ENCODE measurements at regions not wholly inside any gene's neighbourhood (a gene's known extent, or its start where the extent isn't known, plus 50 kb on each side); places are given as distances from the start of the nearest gene placed in this dataset.
"Not testable (repeated sequence)": the region's sequence is repeated elsewhere in the genome, so short reads cannot be mapped to it uniquely, and the experiment has no call there.

- no peaks in the 10 kb centered on the region for H3K27me3 Mint-ChIP-seq
- H3K4me3 Mint-ChIP-seq = no peak overlapping the region
Observed at GRCh38 chr5:91639744-91640143, 256.6 kb upstream of the ARRDC3 start.

GRCh38 chr5:91638010-91638409 is 254.9 kb upstream of the ARRDC3 start:
- H3K9me3 Mint-ChIP-seq (ENCODE audit: low read depth) = no peaks in the 10 kb centered on the region
- H3K4me1 Mint-ChIP-seq (ENCODE audit: low read depth) = no peaks in the 10 kb centered on the region
- no peak overlapping the region for H3K4me3 Mint-ChIP-seq
- no peaks in the 10 kb centered on the region for H3K36me3 Mint-ChIP-seq
- H3K27me3 Mint-ChIP-seq = no peaks in the 10 kb centered on the region
- no peak overlapping the region for H3K27ac Mint-ChIP-seq

More at GRCh38 chr5:91639744-91640143, 256.6 kb upstream of the ARRDC3 start:
- H3K36me3 Mint-ChIP-seq = no peaks in the 10 kb centered on the region
- no peaks in the 10 kb centered on the region for H3K4me1 Mint-ChIP-seq (ENCODE audit: low read depth)
- H3K9me3 Mint-ChIP-seq (ENCODE audit: low read depth) = no peaks in the 10 kb centered on the region
- H3K27ac Mint-ChIP-seq = no peak overlapping the region

GRCh38 chr5:91635950-91636734 is 253.0 kb upstream of the ARRDC3 start:
- no peak overlapping the region for H3K4me3 Mint-ChIP-seq
- H3K36me3 Mint-ChIP-seq = no peaks in the 10 kb centered on the region
- H3K4me1 Mint-ChIP-seq (ENCODE audit: low read depth) = no peaks in the 10 kb centered on the region
- H3K27ac Mint-ChIP-seq = no peak overlapping the region
- H3K9me3 Mint-ChIP-seq (ENCODE audit: low read depth) = no peaks in the 10 kb centered on the region
- H3K27me3 Mint-ChIP-seq = no peaks in the 10 kb centered on the region

GRCh38 chr5:91632871-91633270 is 249.8 kb upstream of the ARRDC3 start:
- Mint-ChIP-seq H3K4me1 (ENCODE audit: low read depth) (no peaks in the 10 kb centered on the region), H3K9me3 (ENCODE audit: low read depth) (no peaks in the 10 kb centered on the region), H3K36me3 (no peaks in the 10 kb centered on the region)

GRCh38 chr5:91611746-91612145 is 228.6 kb upstream of the ARRDC3 start:
- H3K9me3 Mint-ChIP-seq (ENCODE audit: low read depth) = no peaks in the 10 kb centered on the region
- peaks cover 3% of the 10 kb centered on the region for H3K27me3 Mint-ChIP-seq
- H3K27ac Mint-ChIP-seq = no peak overlapping the region
- no peaks in the 10 kb centered on the region for H3K36me3 Mint-ChIP-seq
- no peaks in the 10 kb centered on the region for H3K4me1 Mint-ChIP-seq (ENCODE audit: low read depth)
- H3K4me3 Mint-ChIP-seq = no peak overlapping the region

More at GRCh38 chr5:91632871-91633270, 249.8 kb upstream of the ARRDC3 start:
- no peak overlapping the region for H3K4me3 Mint-ChIP-seq
- H3K27ac Mint-ChIP-seq = no peak overlapping the region
- no peaks in the 10 kb centered on the region for H3K27me3 Mint-ChIP-seq

- Mint-ChIP-seq H3K9me3 (ENCODE audit: low read depth) (no peaks in the 10 kb centered on the region), H3K4me1 (ENCODE audit: low read depth) (no peaks in the 10 kb centered on the region), H3K4me3 (no peak overlapping the region)
Observed at GRCh38 chr5:91607675-91608074, 224.6 kb upstream of the ARRDC3 start.

GRCh38 chr5:91599863-91600262 is 216.7 kb upstream of the ARRDC3 start:
- Mint-ChIP-seq H3K36me3 (no peaks in the 10 kb centered on the region), H3K27me3 (no peaks in the 10 kb centered on the region), H3K27ac (no peak overlapping the region), H3K9me3 (ENCODE audit: low read depth) (peaks cover 11% of the 10 kb centered on the region), H3K4me3 (no peak overlapping the region), H3K4me1 (ENCODE audit: low read depth) (no peaks in the 10 kb centered on the region)

More at GRCh38 chr5:91607675-91608074, 224.6 kb upstream of the ARRDC3 start:
- no peaks in the 10 kb centered on the region for H3K27me3 Mint-ChIP-seq
- no peaks in the 10 kb centered on the region for H3K36me3 Mint-ChIP-seq
- no peak overlapping the region for H3K27ac Mint-ChIP-seq

- Mint-ChIP-seq H3K36me3 (no peaks in the 10 kb centered on the region), H3K9me3 (ENCODE audit: low read depth) (peaks cover 13% of the 10 kb centered on the region), H3K27ac (no peak overlapping the region), H3K4me3 (no peak overlapping the region), H3K27me3 (no peaks in the 10 kb centered on the region), H3K4me1 (ENCODE audit: low read depth) (no peaks in the 10 kb centered on the region)
Observed at GRCh38 chr5:91598216-91598615, 215.1 kb upstream of the ARRDC3 start.

GRCh38 chr5:91595424-91595823 is 212.3 kb upstream of the ARRDC3 start:
- Mint-ChIP-seq H3K36me3 (peaks cover 4% of the 10 kb centered on the region), H3K27ac (no peak overlapping the region), H3K4me1 (ENCODE audit: low read depth) (no peaks in the 10 kb centered on the region), H3K27me3 (no peaks in the 10 kb centered on the region), H3K9me3 (ENCODE audit: low read depth) (peaks cover 23% of the 10 kb centered on the region), H3K4me3 (no peak overlapping the region)

GRCh38 chr5:91591076-91591475 is 208.0 kb upstream of the ARRDC3 start:
- H3K27me3 Mint-ChIP-seq = no peaks in the 10 kb centered on the region
- H3K36me3 Mint-ChIP-seq = peaks cover 4% of the 10 kb centered on the region
- H3K4me3 Mint-ChIP-seq = no peak overlapping the region
- H3K4me1 Mint-ChIP-seq (ENCODE audit: low read depth) = no peaks in the 10 kb centered on the region
- H3K27ac Mint-ChIP-seq = no peak overlapping the region
- peaks cover 21% of the 10 kb centered on the region for H3K9me3 Mint-ChIP-seq (ENCODE audit: low read depth)

- H3K36me3 Mint-ChIP-seq = peaks cover 4% of the 10 kb centered on the region
- H3K27me3 Mint-ChIP-seq = no peaks in the 10 kb centered on the region
- no peak overlapping the region for H3K27ac Mint-ChIP-seq
- peaks cover 5% of the 10 kb centered on the region for H3K9me3 Mint-ChIP-seq (ENCODE audit: low read depth)
- no peaks in the 10 kb centered on the region for H3K4me1 Mint-ChIP-seq (ENCODE audit: low read depth)
- H3K4me3 Mint-ChIP-seq = no peak overlapping the region
Observed at GRCh38 chr5:91586232-91586631, 203.1 kb upstream of the ARRDC3 start.

GRCh38 chr5:91584352-91584751 is 201.2 kb upstream of the ARRDC3 start:
- Mint-ChIP-seq H3K36me3 (no peaks in the 10 kb centered on the region), H3K27ac (no peak overlapping the region), H3K4me1 (ENCODE audit: low read depth) (no peaks in the 10 kb centered on the region)

GRCh38 chr5:91566012-91566411 is 182.9 kb upstream of the ARRDC3 start:
- H3K4me3 Mint-ChIP-seq; H3K27ac Mint-ChIP-seq; H3K27me3 Mint-ChIP-seq; H3K36me3 Mint-ChIP-seq; H3K4me1 Mint-ChIP-seq (ENCODE audit: low read depth): not testable (repeated sequence)
- H3K9me3 Mint-ChIP-seq (ENCODE audit: low read depth) = peaks cover 13% of the 10 kb centered on the region

More at GRCh38 chr5:91584352-91584751, 201.2 kb upstream of the ARRDC3 start:
- no peaks in the 10 kb centered on the region for H3K9me3 Mint-ChIP-seq (ENCODE audit: low read depth)
- no peak overlapping the region for H3K4me3 Mint-ChIP-seq
- H3K27me3 Mint-ChIP-seq = no peaks in the 10 kb centered on the region

GRCh38 chr5:91562922-91563321 is 179.8 kb upstream of the ARRDC3 start:
- no peaks in the 10 kb centered on the region for H3K27me3 Mint-ChIP-seq
- H3K36me3 Mint-ChIP-seq = peaks cover 3% of the 10 kb centered on the region
- H3K4me3 Mint-ChIP-seq = no peak overlapping the region
- peaks cover 20% of the 10 kb centered on the region for H3K9me3 Mint-ChIP-seq (ENCODE audit: low read depth)
- no peaks in the 10 kb centered on the region for H3K4me1 Mint-ChIP-seq (ENCODE audit: low read depth)
- H3K27ac Mint-ChIP-seq = no peak overlapping the region

- H3K27me3 Mint-ChIP-seq = no peaks in the 10 kb centered on the region
- H3K27ac Mint-ChIP-seq = no peak overlapping the region
- no peak overlapping the region for H3K4me3 Mint-ChIP-seq
- H3K36me3 Mint-ChIP-seq = no peaks in the 10 kb centered on the region
- H3K4me1 Mint-ChIP-seq (ENCODE audit: low read depth) = peaks cover 3% of the 10 kb centered on the region
- no peaks in the 10 kb centered on the region for H3K9me3 Mint-ChIP-seq (ENCODE audit: low read depth)
Observed at GRCh38 chr5:91541696-91542095, 158.6 kb upstream of the ARRDC3 start.

- H3K27ac Mint-ChIP-seq = no peak overlapping the region
- peaks cover 3% of the 10 kb centered on the region for H3K4me1 Mint-ChIP-seq (ENCODE audit: low read depth)
- H3K4me3 Mint-ChIP-seq = no peak overlapping the region
- H3K27me3 Mint-ChIP-seq = no peaks in the 10 kb centered on the region
- H3K36me3 Mint-ChIP-seq = no peaks in the 10 kb centered on the region
- H3K9me3 Mint-ChIP-seq (ENCODE audit: low read depth) = no peaks in the 10 kb centered on the region
Observed at GRCh38 chr5:91538179-91538578, 155.1 kb upstream of the ARRDC3 start.
